BE2C (cell line): ENCODE measurements at regions not wholly inside any gene's neighbourhood (a gene's known extent, or its start where the extent isn't known, plus 50 kb on each side); places are given as distances from the start of the nearest gene placed in this dataset.

Source experiments
- DNase-seq: peaks from one replicate; pipeline ENCODE4 v3.0.0-alpha.2; 2020
- H3K27me3 ChIP-seq: fragments of 250-450 bp; sonication (Bioruptor Pico); 2 replicates; pipeline ENCODE4 v1.5.1; 2020; ENCODE audit warnings: mild to moderate bottlenecking
- H3K36me3 ChIP-seq: fragments of 250-450 bp; sonication (Bioruptor Pico); 2 replicates; pipeline ENCODE4 v1.5.1; 2020; ENCODE audit warnings: mild to moderate bottlenecking
- H3K4me1 ChIP-seq: fragments of 250-450 bp; sonication (Bioruptor Pico); 2 replicates; pipeline ENCODE4 v1.5.1; 2020
- H3K4me3 ChIP-seq: 2 replicates; pipeline ENCODE4 v1.5.1; 2011; ENCODE audit warnings: low read depth, low read length
- H3K9me3 ChIP-seq: fragments of 250-450 bp; sonication (Bioruptor Pico); 2 replicates; pipeline ENCODE4 v1.5.1; 2020
- CTCF ChIP-seq: IDR thresholded peaks from 2 replicates; pipeline ENCODE4 v1.5.1; 2012; ENCODE audit warnings: mild to moderate bottlenecking, low read depth, low read length

GRCh38 chr6:33910594-33910993 lies 106.8 kb upstream of the MLN start:
- H3K36me3 ChIP-seq, result no peaks in the 10 kb centered on the region
- DNase-seq, result no peak
- H3K9me3 ChIP-seq, result no peaks in the 10 kb centered on the region
- no peaks in the 10 kb centered on the region for H3K27me3 ChIP-seq
- H3K4me3 ChIP-seq, result no peak overlapping the region
- TF ChIP-seq CTCF, result no peak
- no peaks in the 10 kb centered on the region; the same call in 1 of the 2 replicates for H3K4me1 ChIP-seq

- no peaks in the 10 kb centered on the region for H3K9me3 ChIP-seq
- H3K27me3 ChIP-seq, result no peaks in the 10 kb centered on the region
- H3K36me3 ChIP-seq, result no peaks in the 10 kb centered on the region
- TF ChIP-seq CTCF, result no peak
- no peak for DNase-seq
- H3K4me3 ChIP-seq, result no peak overlapping the region
- H3K4me1 ChIP-seq, result no peaks in the 10 kb centered on the region; the same call in 1 of the 2 replicates
Observed at GRCh38 chr6:33909737-33910136, 105.9 kb upstream of the MLN start.

- H3K4me3 ChIP-seq, result no peak overlapping the region
- no peaks in the 10 kb centered on the region for H3K27me3 ChIP-seq
- H3K4me1 ChIP-seq, result no peaks in the 10 kb centered on the region; the same call in 1 of the 2 replicates
- DNase-seq, result no peak
- no peaks in the 10 kb centered on the region for H3K9me3 ChIP-seq
- no peaks in the 10 kb centered on the region for H3K36me3 ChIP-seq
- TF ChIP-seq CTCF, result no peak
Observed at GRCh38 chr6:33908025-33908424, 104.2 kb upstream of the MLN start.

GRCh38 chr6:33907227-33907626 lies 103.4 kb upstream of the MLN start:
- Histone ChIP-seq H3K27me3 (no peaks in the 10 kb centered on the region), H3K36me3 (no peaks in the 10 kb centered on the region), H3K4me3 (no peak overlapping the region)

GRCh38 chr6:33906439-33906838 lies 102.6 kb upstream of the MLN start:
- no peaks in the 10 kb centered on the region for H3K27me3 ChIP-seq
- H3K4me3 ChIP-seq, result no peak overlapping the region
- no peak for DNase-seq
- TF ChIP-seq CTCF, result no peak
- no peaks in the 10 kb centered on the region for H3K36me3 ChIP-seq
- H3K4me1 ChIP-seq, result no peaks in the 10 kb centered on the region; the same call in 1 of the 2 replicates
- no peaks in the 10 kb centered on the region for H3K9me3 ChIP-seq

More at GRCh38 chr6:33907227-33907626, 103.4 kb upstream of the MLN start:
- TF ChIP-seq CTCF, result no peak
- DNase-seq, result no peak
- Histone ChIP-seq H3K4me1 (no peaks in the 10 kb centered on the region; the same call in 1 of the 2 replicates), H3K9me3 (no peaks in the 10 kb centered on the region)

GRCh38 chr6:33905071-33905609 lies 101.3 kb upstream of the MLN start:
- Histone ChIP-seq H3K4me1 (no peaks in the 10 kb centered on the region; the same call in 1 of the 2 replicates), H3K27me3 (no peaks in the 10 kb centered on the region), H3K9me3 (no peaks in the 10 kb centered on the region), H3K36me3 (no peaks in the 10 kb centered on the region), H3K4me3 (no peak overlapping the region)
- DNase-seq, result no peak
- no peak for TF ChIP-seq CTCF
